ENCODE measurements at regions not wholly inside any gene's neighbourhood (a gene's known extent, or its start where the extent isn't known, plus 50 kb on each side); places are given as distances from the start of the nearest gene placed in this dataset.

DNA sequence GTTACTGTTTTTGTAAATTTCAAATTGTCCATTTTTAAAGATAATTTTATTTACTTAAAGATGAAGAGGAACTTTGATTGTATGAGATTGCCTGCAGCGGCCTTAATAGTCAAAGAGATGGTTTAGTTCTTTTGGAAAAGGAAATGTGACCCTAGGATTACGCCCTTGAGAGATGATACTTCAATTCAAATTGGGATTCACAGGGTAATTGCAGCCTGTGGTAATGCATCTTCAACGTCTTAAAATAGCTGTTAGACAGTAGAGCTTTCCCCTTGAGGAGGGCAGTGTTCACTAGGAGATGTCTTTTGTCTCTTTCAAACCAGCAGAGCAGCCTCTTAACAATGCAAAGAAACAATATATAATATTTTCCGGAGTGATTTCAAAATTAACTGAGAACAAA, 127.1 kb downstream of the TAF11L14 start:
- TF ChIP-seq EZH2 (IDR thresholded peaks at IDR 0.05; ENCODE audit: low read length) (no peak), CTCF (optimal IDR thresholded peaks at IDR 0.05 in 1 of 3, IDR thresholded peaks at IDR 0.05 in 1 of 3, conservative IDR thresholded peaks at IDR 0.05 in 1 of 3; ENCODE audit: extremely low read depth in 1 of 3, insufficient read depth in 2 of 3, low read length in 3 of 3) (no peak)
- Histone ChIP-seq H3K9ac (ENCODE audit: control insufficient read depth, extremely low read depth, insufficient read depth, low read length) (no peak overlapping the region), H3K9me3 (ENCODE audit: control insufficient read depth, low read depth, low read length) (no peaks in the 10 kb centered on the region), H3K9me1 (ENCODE audit: control insufficient read depth, extremely low read depth, insufficient read depth, low read length) (no peaks in the 10 kb centered on the region), H3K27ac (ENCODE audit: control insufficient read depth, insufficient read depth, low read length) (no peak overlapping the region), H3K36me3 (ENCODE audit: control insufficient read depth in 2 of 2, extremely low read depth in 1 of 2, insufficient read depth in 2 of 2, low read length in 2 of 2) (no peaks in the 10 kb centered on the region), H3K4me3 (ENCODE audit: control insufficient read depth in 2 of 3, extremely low read depth in 1 of 3, insufficient read depth in 2 of 3, low read depth in 1 of 3, low read length in 3 of 3) (no peak overlapping the region), H4K20me1 (ENCODE audit: control insufficient read depth, extremely low read depth, insufficient read depth, low read length) (no peaks in the 10 kb centered on the region), H2AFZ (ENCODE audit: control insufficient read depth, low read length) (no peak overlapping the region), H3K4me1 (ENCODE audit: control insufficient read depth, extremely low read depth, insufficient read depth, low read length) (no peaks in the 10 kb centered on the region), H3K27me3 (ENCODE audit: control insufficient read depth, extremely low read depth, insufficient read depth, low read length) (no peaks in the 10 kb centered on the region), H3K4me2 (ENCODE audit: control insufficient read depth, extremely low read depth, insufficient read depth, low read depth, low read length) (no peak overlapping the region), H3K79me2 (ENCODE audit: control insufficient read depth, insufficient read depth, low read length) (no peaks in the 10 kb centered on the region)
- dilution Hi-C loops (cut with MboI; ENCODE audit: extremely low pct_ligation_motif_present, low sequenced_read_pairs) = no loop called here
- DNase-seq (ENCODE audit: low read depth, low spot score) (no peak), FAIRE-seq (no peak)

DNA sequence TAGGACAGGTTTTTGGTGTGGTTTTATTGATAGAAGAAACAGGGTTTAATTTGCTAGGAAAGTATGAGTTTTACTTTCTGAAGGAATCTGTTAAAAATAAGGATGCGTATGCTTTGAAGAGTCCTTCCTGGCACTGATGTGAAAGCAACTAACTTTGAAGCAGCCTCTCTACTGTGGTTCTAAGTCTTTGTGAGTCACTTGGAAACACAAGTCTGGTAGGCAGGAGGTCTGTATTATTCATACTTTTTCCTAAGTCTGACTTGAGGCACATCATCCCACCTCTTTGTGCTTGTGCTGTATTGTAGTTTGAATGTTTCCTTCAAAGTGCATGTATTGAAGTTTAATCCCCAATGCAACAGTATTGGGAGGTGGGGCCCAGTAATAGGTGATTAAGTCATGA, 129.0 kb downstream of the TAF11L14 start:
- dilution Hi-C loops (cut with MboI; ENCODE audit: extremely low pct_ligation_motif_present, low sequenced_read_pairs) = no loop called here
- DNase-seq (ENCODE audit: low read depth, low spot score) (no peak), FAIRE-seq (no peak)

More for the DNA sequence above, 129.0 kb downstream of the TAF11L14 start:
- H3K4me3 ChIP-seq (ENCODE audit: control insufficient read depth in 2 of 3, extremely low read depth in 1 of 3, insufficient read depth in 2 of 3, low read depth in 1 of 3, low read length in 3 of 3) = no peak overlapping the region
- no peaks in the 10 kb centered on the region for H4K20me1 ChIP-seq (ENCODE audit: control insufficient read depth, extremely low read depth, insufficient read depth, low read length)
- no peak overlapping the region for H3K9ac ChIP-seq (ENCODE audit: control insufficient read depth, extremely low read depth, insufficient read depth, low read length)
- no peaks in the 10 kb centered on the region for H3K79me2 ChIP-seq (ENCODE audit: control insufficient read depth, insufficient read depth, low read length)
- H3K9me3 ChIP-seq (ENCODE audit: control insufficient read depth, low read depth, low read length) = no peaks in the 10 kb centered on the region
- H3K36me3 ChIP-seq (ENCODE audit: control insufficient read depth in 2 of 2, extremely low read depth in 1 of 2, insufficient read depth in 2 of 2, low read length in 2 of 2) = no peaks in the 10 kb centered on the region
- no peak overlapping the region for H2AFZ ChIP-seq (ENCODE audit: control insufficient read depth, low read length)
- no peaks in the 10 kb centered on the region for H3K9me1 ChIP-seq (ENCODE audit: control insufficient read depth, extremely low read depth, insufficient read depth, low read length)
- no peak overlapping the region for H3K4me2 ChIP-seq (ENCODE audit: control insufficient read depth, extremely low read depth, insufficient read depth, low read depth, low read length)
- TF ChIP-seq EZH2 (IDR thresholded peaks at IDR 0.05; ENCODE audit: low read length) = no peak
- TF ChIP-seq CTCF (optimal IDR thresholded peaks at IDR 0.05 in 1 of 3, IDR thresholded peaks at IDR 0.05 in 1 of 3, conservative IDR thresholded peaks at IDR 0.05 in 1 of 3; ENCODE audit: extremely low read depth in 1 of 3, insufficient read depth in 2 of 3, low read length in 3 of 3) = no peak
- H3K4me1 ChIP-seq (ENCODE audit: control insufficient read depth, extremely low read depth, insufficient read depth, low read length) = no peaks in the 10 kb centered on the region
- no peak overlapping the region for H3K27ac ChIP-seq (ENCODE audit: control insufficient read depth, insufficient read depth, low read length)
- no peaks in the 10 kb centered on the region for H3K27me3 ChIP-seq (ENCODE audit: control insufficient read depth, extremely low read depth, insufficient read depth, low read length)
